ENCODE measurements at regions not wholly inside any gene's neighbourhood (a gene's known extent, or its start where the extent isn't known, plus 50 kb on each side); places are given as distances from the start of the nearest gene placed in this dataset.

DNA sequence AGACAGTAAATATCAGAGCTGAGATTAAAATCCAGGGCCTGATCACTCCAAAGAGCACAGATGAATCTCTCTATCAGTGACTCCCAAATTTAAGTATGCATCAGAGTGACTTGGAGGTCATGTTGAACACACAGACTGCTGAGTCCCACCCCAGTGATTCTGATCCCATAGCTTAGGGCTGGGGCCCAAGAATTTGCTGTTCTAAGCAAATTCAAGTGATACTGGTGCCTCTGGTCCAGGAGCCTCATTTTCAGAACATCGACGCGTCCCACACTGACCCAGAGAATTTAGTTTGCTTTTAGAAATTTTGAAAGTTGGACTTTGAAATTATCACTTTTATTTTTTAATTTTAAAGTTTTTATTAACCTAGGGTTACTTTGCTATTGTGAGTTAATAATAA lies 72.7 kb upstream of the NETO1 start:
- DNase-seq, result no peak

DNA sequence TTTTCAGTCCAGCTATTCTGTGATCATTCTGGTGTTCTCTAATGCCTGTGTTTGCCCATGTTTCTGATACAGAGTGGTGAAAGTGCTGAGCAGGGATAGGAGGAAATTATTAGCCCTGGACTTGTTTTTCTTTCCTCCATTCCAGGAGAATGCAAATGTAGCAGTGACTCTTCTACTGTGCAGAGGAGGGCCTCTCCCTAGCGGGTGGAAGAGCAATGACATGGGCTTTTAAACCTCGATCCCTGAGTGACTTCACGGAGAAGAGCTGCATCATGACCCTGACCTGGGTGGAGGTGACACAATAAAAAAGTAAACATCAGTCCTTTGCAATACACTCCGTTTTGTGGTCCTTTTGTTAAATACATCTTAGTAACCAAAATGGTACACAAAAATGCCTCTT lies 68.0 kb upstream of the NETO1 start:
- no peak for DNase-seq

DNA sequence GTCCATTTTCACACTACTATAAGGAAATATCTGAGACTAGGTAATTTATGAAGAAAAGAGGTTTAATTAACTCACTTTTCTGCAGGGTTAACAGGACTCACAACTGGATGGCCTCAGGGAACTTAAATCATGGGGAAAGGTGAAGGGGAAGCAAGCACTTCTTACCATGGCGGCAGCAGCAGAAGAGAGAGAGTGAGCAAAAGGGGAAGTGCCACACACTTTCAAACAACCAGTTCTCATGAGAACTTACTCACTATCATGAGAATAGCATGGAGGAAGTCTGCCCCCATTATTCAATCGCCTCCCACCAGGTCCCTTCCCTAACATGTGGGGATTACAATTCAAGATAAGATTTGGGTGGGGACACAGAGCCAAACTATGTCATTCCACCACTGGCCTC lies 55.1 kb upstream of the NETO1 start:
- DNase-seq, result no peak
